Osteoblast (primary cell): ENCODE measurements at regions not wholly inside any gene's neighbourhood (a gene's known extent, or its start where the extent isn't known, plus 50 kb on each side); places are given as distances from the start of the nearest gene placed in this dataset.

ENCODE experiments used
- DNase-seq: peaks from one replicate; pipeline ENCODE4 v3.0.0; 2011; ENCODE audit warnings: low spot score, mixed read lengths; ENCODE audit not compliant: insufficient read length; ENCODE audit errors: missing footprints
- H2AFZ ChIP-seq: 2 replicates; pipeline ENCODE4 v1.6.0; 2011; ENCODE audit warnings: mild to moderate bottlenecking, low read length
- H3K27ac ChIP-seq: 2 replicates; pipeline ENCODE4 v1.5.1; 2011; ENCODE audit warnings: mild to moderate bottlenecking, low read depth, low read length, moderate library complexity
- H3K27me3 ChIP-seq: 2 replicates; pipeline ENCODE4 v1.6.0; 2012; ENCODE audit warnings: mild to moderate bottlenecking, control low read depth, inconsistent platforms, low read length, moderate library complexity; ENCODE audit not compliant: insufficient read depth
- H3K36me3 ChIP-seq: 2 replicates; pipeline ENCODE4 v1.5.1; 2011; ENCODE audit warnings: mild to moderate bottlenecking, low read length, control low read depth, moderate library complexity; ENCODE audit not compliant: insufficient read depth
- H3K4me1 ChIP-seq: 2 replicates; pipeline ENCODE4 v1.5.1; 2011; ENCODE audit warnings: mild to moderate bottlenecking, low read length, control low read depth, moderate library complexity; ENCODE audit not compliant: insufficient read depth
- H3K4me2 ChIP-seq: 2 replicates; pipeline ENCODE4 v1.6.0; 2011; ENCODE audit warnings: mild to moderate bottlenecking, low read length; ENCODE audit not compliant: insufficient read depth
- H3K4me3 ChIP-seq: fragments of 200-600 bp; sonication (generic); 3 replicates; pipeline ENCODE4 v1.5.1; 2012; ENCODE audit warnings: mild to moderate bottlenecking, low read length, inconsistent platforms; ENCODE audit not compliant: insufficient read depth
- H3K79me2 ChIP-seq: 2 replicates; pipeline ENCODE4 v1.6.0; 2012; ENCODE audit warnings: mild to moderate bottlenecking, low read length, control low read depth, inconsistent platforms; ENCODE audit not compliant: insufficient read depth
- H3K9me3 ChIP-seq: 2 replicates; pipeline ENCODE4 v1.5.1; 2011; ENCODE audit warnings: low read depth, low read length, control low read depth
- H4K20me1 ChIP-seq: 2 replicates; pipeline ENCODE4 v1.6.0; 2012; ENCODE audit warnings: mild to moderate bottlenecking, low read length, control low read depth; ENCODE audit not compliant: insufficient read depth
- TF ChIP-seq, protein P1 (sequence below): IDR thresholded peaks from 2 replicates; pipeline ENCODE4 v1.5.1; 2011; ENCODE audit warnings: mild to moderate bottlenecking, low read depth, low read length, moderate library complexity; ENCODE audit errors: extremely low read depth

DNA sequence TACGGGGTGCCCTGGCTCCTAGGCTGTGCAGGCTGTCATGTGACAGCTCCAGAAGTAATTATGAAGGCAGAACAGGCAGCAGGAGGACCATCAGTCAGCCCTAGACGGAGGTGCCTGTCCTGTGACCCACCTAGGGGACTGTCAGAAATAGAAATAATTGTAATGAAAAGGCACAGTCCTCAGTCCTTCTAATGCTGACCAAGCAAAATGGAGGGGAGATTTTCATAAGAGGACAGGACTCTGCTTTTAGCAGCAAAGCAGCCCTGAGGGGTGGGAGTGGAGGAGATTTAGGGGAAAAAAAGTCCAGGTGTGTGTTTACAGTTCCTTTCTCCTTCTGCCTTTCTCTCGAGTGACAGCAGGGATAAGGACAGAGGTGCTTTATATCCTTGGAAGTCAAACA lies 108.3 kb upstream of the KIRREL3 start:
- no peaks in the 10 kb centered on the region for H3K4me1 ChIP-seq
- H3K9me3 ChIP-seq: no peaks in the 10 kb centered on the region
- no peak overlapping the region for H3K4me2 ChIP-seq
- peaks cover 7% of the 10 kb centered on the region for H3K27me3 ChIP-seq
- H3K79me2 ChIP-seq: no peaks in the 10 kb centered on the region
- H4K20me1 ChIP-seq: no peaks in the 10 kb centered on the region
- TF ChIP-seq, protein P1, sequence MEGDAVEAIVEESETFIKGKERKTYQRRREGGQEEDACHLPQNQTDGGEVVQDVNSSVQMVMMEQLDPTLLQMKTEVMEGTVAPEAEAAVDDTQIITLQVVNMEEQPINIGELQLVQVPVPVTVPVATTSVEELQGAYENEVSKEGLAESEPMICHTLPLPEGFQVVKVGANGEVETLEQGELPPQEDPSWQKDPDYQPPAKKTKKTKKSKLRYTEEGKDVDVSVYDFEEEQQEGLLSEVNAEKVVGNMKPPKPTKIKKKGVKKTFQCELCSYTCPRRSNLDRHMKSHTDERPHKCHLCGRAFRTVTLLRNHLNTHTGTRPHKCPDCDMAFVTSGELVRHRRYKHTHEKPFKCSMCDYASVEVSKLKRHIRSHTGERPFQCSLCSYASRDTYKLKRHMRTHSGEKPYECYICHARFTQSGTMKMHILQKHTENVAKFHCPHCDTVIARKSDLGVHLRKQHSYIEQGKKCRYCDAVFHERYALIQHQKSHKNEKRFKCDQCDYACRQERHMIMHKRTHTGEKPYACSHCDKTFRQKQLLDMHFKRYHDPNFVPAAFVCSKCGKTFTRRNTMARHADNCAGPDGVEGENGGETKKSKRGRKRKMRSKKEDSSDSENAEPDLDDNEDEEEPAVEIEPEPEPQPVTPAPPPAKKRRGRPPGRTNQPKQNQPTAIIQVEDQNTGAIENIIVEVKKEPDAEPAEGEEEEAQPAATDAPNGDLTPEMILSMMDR: no peak
- H3K36me3 ChIP-seq: no peaks in the 10 kb centered on the region
- no peak for DNase-seq
- no peak overlapping the region for H2AFZ ChIP-seq
- no peak overlapping the region for H3K4me3 ChIP-seq
- H3K27ac ChIP-seq: no peak overlapping the region

DNA sequence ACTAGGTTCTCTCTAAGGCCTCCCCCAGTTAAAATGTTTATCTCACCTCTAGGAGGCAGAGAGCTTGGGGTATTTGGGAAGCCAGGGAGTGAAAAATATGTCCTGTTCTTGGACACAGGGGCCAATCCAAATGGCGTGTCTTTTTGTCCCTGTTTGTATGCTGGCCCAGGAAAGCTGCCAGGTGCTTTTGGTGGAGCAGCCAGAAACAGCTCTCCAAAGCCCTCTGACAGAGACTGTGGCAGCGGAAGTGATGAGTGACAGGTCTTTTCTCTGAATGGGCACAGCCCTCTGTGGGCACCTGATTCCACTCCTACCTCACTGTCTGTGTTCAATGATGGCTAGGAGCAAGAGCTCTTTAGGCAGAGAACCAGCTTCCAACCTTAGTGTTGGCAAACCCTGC lies 106.4 kb upstream of the KIRREL3 start:
- no peaks in the 10 kb centered on the region for H3K79me2 ChIP-seq
- H2AFZ ChIP-seq: no peak overlapping the region
- H3K36me3 ChIP-seq: no peaks in the 10 kb centered on the region
- no peak overlapping the region for H3K4me2 ChIP-seq
- H3K27me3 ChIP-seq: peaks cover 7% of the 10 kb centered on the region
- no peak for DNase-seq
- H3K4me1 ChIP-seq: no peaks in the 10 kb centered on the region
- H4K20me1 ChIP-seq: no peaks in the 10 kb centered on the region
- TF ChIP-seq, protein P1: no peak
- H3K9me3 ChIP-seq: no peaks in the 10 kb centered on the region
- no peak overlapping the region for H3K27ac ChIP-seq
- no peak overlapping the region for H3K4me3 ChIP-seq

DNA sequence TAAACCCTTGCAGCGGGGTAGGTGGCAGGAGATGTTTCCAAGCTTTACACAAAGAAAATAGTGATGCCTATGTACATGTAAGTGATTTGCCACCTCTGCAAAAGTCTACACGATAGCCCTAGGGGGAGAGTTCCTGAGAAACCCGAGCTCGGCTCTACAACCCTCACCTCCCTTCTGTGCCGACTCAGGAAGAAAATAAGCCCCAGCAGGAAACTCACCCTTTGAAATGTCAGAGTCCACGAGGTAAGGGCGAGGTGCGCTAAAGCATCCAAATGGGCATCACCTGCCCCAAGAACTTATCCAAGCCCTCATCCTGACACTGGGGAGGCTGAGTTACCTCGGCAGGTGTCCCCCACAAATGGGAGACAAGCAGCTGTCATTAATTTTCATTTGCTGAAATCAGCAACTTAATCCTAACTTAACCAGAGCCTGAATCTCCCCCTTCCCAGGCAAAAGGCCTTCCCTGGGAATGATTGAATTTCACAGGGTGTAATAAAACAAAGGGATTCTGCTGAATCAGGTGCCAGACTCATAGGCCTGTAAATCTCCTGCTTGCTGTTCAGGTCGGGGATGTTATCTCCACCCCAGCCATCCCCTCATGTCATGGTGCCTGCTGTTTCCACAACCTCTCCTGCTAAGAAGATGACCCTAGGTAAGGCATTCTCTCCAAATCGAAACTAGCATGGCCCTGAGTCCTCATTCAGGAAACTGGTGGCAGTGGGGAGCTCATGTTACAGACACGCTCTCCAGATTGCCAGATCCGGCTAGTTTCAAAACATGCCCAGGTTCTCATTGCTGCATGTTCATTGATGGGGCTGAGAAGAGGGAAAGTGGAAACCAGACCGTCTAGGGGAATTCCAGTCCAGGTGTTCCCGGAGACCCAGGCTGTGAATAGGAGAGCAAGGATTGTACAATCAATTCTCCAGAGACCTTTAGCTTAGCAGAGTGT lies 105.3 kb upstream of the KIRREL3 start:
- H4K20me1 ChIP-seq: no peaks in the 10 kb centered on the region
- H3K27me3 ChIP-seq: peaks cover 7% of the 10 kb centered on the region
- no peak overlapping the region for H3K4me2 ChIP-seq

More for the DNA sequence above, 105.3 kb upstream of the KIRREL3 start:
- Histone ChIP-seq H3K4me3 (no peak overlapping the region), H2AFZ (no peak overlapping the region), H3K9me3 (no peaks in the 10 kb centered on the region), H3K79me2 (no peaks in the 10 kb centered on the region), H3K27ac (no peak overlapping the region), H3K36me3 (no peaks in the 10 kb centered on the region), H3K4me1 (no peaks in the 10 kb centered on the region)
- TF ChIP-seq, protein P1: no peak
- no peak for DNase-seq
